ENCODE measurements at regions not wholly inside any gene's neighbourhood (a gene's known extent, or its start where the extent isn't known, plus 50 kb on each side); places are given as distances from the start of the nearest gene placed in this dataset.

- no peak for DNase-seq (ENCODE audit: extremely low read depth, low read depth, low spot score)
These were observed 805.3 kb upstream of the TENM3 start for GRCh38 chr4:181437895-181438294.

GRCh38 chr4:181438641-181439040 lies 804.6 kb upstream of the TENM3 start:
- no peak for DNase-seq (ENCODE audit: extremely low read depth, low read depth, low spot score)

GRCh38 chr4:181443021-181443420 lies 800.2 kb upstream of the TENM3 start:
- DNase-seq (ENCODE audit: extremely low read depth, low read depth, low spot score) = no peak

GRCh38 chr4:181465826-181466225 lies 777.4 kb upstream of the TENM3 start:
- DNase-seq (ENCODE audit: extremely low read depth, low read depth, low spot score) = no peak

- no peak for DNase-seq (ENCODE audit: extremely low read depth, low read depth, low spot score)
These were observed 774.8 kb upstream of the TENM3 start for GRCh38 chr4:181468451-181468850.

- DNase-seq (ENCODE audit: extremely low read depth, low read depth, low spot score) = no peak
These were observed 772.9 kb upstream of the TENM3 start for GRCh38 chr4:181470306-181470705.

- DNase-seq (ENCODE audit: extremely low read depth, low read depth, low spot score) = no peak
These were observed 767.8 kb upstream of the TENM3 start for GRCh38 chr4:181475359-181475758.

- DNase-seq (ENCODE audit: extremely low read depth, low read depth, low spot score) = no peak
These were observed 767.3 kb upstream of the TENM3 start for GRCh38 chr4:181475781-181476507.

- DNase-seq (ENCODE audit: extremely low read depth, low read depth, low spot score) = no peak
These were observed 766.7 kb upstream of the TENM3 start for GRCh38 chr4:181476508-181476890.

- no peak for DNase-seq (ENCODE audit: extremely low read depth, low read depth, low spot score)
These were observed 765.6 kb upstream of the TENM3 start for GRCh38 chr4:181477591-181477990.

GRCh38 chr4:181478656-181479055 lies 764.5 kb upstream of the TENM3 start:
- DNase-seq (ENCODE audit: extremely low read depth, low read depth, low spot score) = no peak

- no peak for DNase-seq (ENCODE audit: extremely low read depth, low read depth, low spot score)
These were observed 764.1 kb upstream of the TENM3 start for GRCh38 chr4:181479141-181479540.

- no peak for DNase-seq (ENCODE audit: extremely low read depth, low read depth, low spot score)
These were observed 758.8 kb upstream of the TENM3 start for GRCh38 chr4:181484396-181484795.

- DNase-seq (ENCODE audit: extremely low read depth, low read depth, low spot score) = no peak
These were observed 754.3 kb upstream of the TENM3 start for GRCh38 chr4:181488926-181489325.

- DNase-seq (ENCODE audit: extremely low read depth, low read depth, low spot score) = no peak
These were observed 745.1 kb upstream of the TENM3 start for GRCh38 chr4:181498148-181498547.

- no peak for DNase-seq (ENCODE audit: extremely low read depth, low read depth, low spot score)
These were observed 740.6 kb upstream of the TENM3 start for GRCh38 chr4:181502611-181503010.

- DNase-seq (ENCODE audit: extremely low read depth, low read depth, low spot score) = no peak
These were observed 739.4 kb upstream of the TENM3 start for GRCh38 chr4:181503687-181504390.

- no peak for DNase-seq (ENCODE audit: extremely low read depth, low read depth, low spot score)
These were observed 738.3 kb upstream of the TENM3 start for GRCh38 chr4:181504924-181505323.

- DNase-seq (ENCODE audit: extremely low read depth, low read depth, low spot score) = no peak
These were observed 735.9 kb upstream of the TENM3 start for GRCh38 chr4:181507180-181507835.

- no peak for DNase-seq (ENCODE audit: extremely low read depth, low read depth, low spot score)
These were observed 735.3 kb upstream of the TENM3 start for GRCh38 chr4:181507938-181508337.

GRCh38 chr4:181508601-181509000 lies 734.6 kb upstream of the TENM3 start:
- DNase-seq (ENCODE audit: extremely low read depth, low read depth, low spot score) = no peak

GRCh38 chr4:181509073-181509472 lies 734.1 kb upstream of the TENM3 start:
- no peak for DNase-seq (ENCODE audit: extremely low read depth, low read depth, low spot score)
